ENCODE measurements at regions not wholly inside any gene's neighbourhood (a gene's known extent, or its start where the extent isn't known, plus 50 kb on each side); places are given as distances from the start of the nearest gene placed in this dataset.

- intact Hi-C loops (cut with DNase I; ENCODE audit: low total_unique reads) = no loop called here
- no peaks in the 10 kb centered on the region for H3K4me1 ChIP-seq
- H3K9me3 ChIP-seq = no peaks in the 10 kb centered on the region
- DNase-seq = no peak
- H3K27ac ChIP-seq = no peak overlapping the region
- TF ChIP-seq CTCF (IDR thresholded peaks at IDR 0.05) (no peak), POLR2A (IDR thresholded peaks at IDR 0.05) (no peak)
- H3K36me3 ChIP-seq (ENCODE audit: low read depth, missing control alignments) = no peaks in the 10 kb centered on the region
- 55 to 59% methylated on average over 2 of the region's 2 CpGs for WGBS, 2 donors
- H3K4me3 ChIP-seq = no peak overlapping the region
- no peaks in the 10 kb centered on the region for H3K27me3 ChIP-seq
Observed at GRCh38 chr3:154034797-154035330, 86.3 kb upstream of the ARHGEF26 start.

DNA sequence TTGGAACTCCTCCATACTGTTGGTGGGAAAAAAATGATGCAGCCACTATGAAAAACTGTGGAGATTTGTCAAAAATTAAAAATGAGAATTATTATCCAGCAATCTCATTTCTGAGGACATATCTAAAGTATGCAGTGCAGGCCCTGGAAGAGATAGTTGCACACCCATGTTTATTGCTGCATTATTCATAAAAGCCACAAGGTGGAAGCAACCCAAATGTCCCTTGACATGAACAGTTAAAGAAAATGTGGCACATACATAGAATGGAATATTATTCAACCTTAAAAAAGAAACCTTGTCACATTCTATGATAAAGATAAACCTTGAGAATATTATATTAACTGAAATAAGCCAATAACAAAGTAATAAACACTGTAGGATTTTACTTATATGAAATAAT lies 80.9 kb upstream of the ARHGEF26 start:
- Histone ChIP-seq H3K4me1 (no peaks in the 10 kb centered on the region), H3K27ac (no peak overlapping the region), H3K4me3 (no peak overlapping the region), H3K9me3 (no peaks in the 10 kb centered on the region), H3K27me3 (no peaks in the 10 kb centered on the region), H3K36me3 (ENCODE audit: low read depth, missing control alignments) (no peaks in the 10 kb centered on the region)
- TF ChIP-seq CTCF (IDR thresholded peaks at IDR 0.05) = peak in 1 of 3 experiments; percentile 19
- TF ChIP-seq POLR2A (IDR thresholded peaks at IDR 0.05) = no peak
- DNase-seq = no peak
- intact Hi-C loops (cut with DNase I; ENCODE audit: low total_unique reads) = no loop called here

GRCh38 chr3:154044671-154045070 lies 76.5 kb upstream of the ARHGEF26 start:
- intact Hi-C loops (cut with DNase I; ENCODE audit: low total_unique reads) = no loop called here

DNA sequence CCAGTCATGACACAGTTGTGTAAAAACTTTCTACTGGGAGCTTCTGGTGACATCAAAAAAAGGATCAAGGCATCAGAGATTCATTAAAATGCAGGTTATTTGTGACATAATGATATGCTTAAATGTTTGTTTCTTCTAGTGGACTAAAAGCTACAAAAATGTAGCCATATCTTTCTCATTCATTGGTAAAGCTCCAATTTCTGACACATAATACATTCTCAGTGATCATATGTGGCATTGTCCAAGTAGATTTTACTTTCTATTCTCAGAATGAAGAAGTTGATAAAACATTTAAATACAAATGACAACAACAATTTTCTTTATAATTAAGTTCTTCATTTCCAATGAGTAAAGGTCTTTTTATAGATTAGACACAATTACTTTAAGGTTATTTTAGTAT lies 71.0 kb upstream of the ARHGEF26 start:
- TF ChIP-seq CTCF (IDR thresholded peaks at IDR 0.05) (no peak), POLR2A (IDR thresholded peaks at IDR 0.05) (no peak)
- intact Hi-C loops (cut with DNase I; ENCODE audit: low total_unique reads) = no loop called here
- Histone ChIP-seq H3K4me1 (no peaks in the 10 kb centered on the region), H3K27ac (no peak overlapping the region), H3K36me3 (ENCODE audit: low read depth, missing control alignments) (no peaks in the 10 kb centered on the region), H3K4me3 (no peak overlapping the region), H3K27me3 (no peaks in the 10 kb centered on the region), H3K9me3 (no peaks in the 10 kb centered on the region)
- no peak for DNase-seq

More at GRCh38 chr3:154044671-154045070, 76.5 kb upstream of the ARHGEF26 start:
- Histone ChIP-seq H3K27ac (no peak overlapping the region), H3K36me3 (ENCODE audit: low read depth, missing control alignments) (no peaks in the 10 kb centered on the region), H3K27me3 (no peaks in the 10 kb centered on the region), H3K4me3 (no peak overlapping the region), H3K4me1 (no peaks in the 10 kb centered on the region), H3K9me3 (no peaks in the 10 kb centered on the region)
- TF ChIP-seq CTCF (IDR thresholded peaks at IDR 0.05) = no peak
- no peak for TF ChIP-seq POLR2A (IDR thresholded peaks at IDR 0.05)
- DNase-seq = no peak
- 88 to 89% methylated on average over 2 of the region's 2 CpGs for WGBS, 2 donors

DNA sequence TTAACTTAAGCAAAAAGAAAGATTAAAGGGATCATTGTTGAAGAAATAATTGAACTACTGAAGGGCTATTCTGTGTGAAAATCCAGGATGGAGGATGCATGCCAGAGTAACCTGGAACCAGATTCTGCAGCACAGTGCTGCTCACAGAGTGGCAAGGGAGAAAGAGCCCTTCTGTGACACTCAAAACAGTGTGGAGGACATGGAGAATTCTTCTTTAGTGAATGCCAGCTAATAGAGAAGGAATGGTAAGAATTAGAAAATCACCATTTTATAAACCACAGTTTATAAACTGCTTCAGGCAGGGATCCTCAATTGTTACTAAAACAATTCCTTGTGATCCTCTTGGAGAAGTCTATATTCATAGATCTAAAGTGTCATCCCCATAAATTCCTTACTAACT lies 70.4 kb upstream of the ARHGEF26 start:
- no peaks in the 10 kb centered on the region for H3K4me1 ChIP-seq
- DNase-seq = no peak
- H3K4me3 ChIP-seq = no peak overlapping the region
- H3K36me3 ChIP-seq (ENCODE audit: low read depth, missing control alignments) = no peaks in the 10 kb centered on the region
- TF ChIP-seq POLR2A (IDR thresholded peaks at IDR 0.05) = no peak
- TF ChIP-seq CTCF (IDR thresholded peaks at IDR 0.05) = no peak
- H3K9me3 ChIP-seq = no peaks in the 10 kb centered on the region
- H3K27ac ChIP-seq = no peak overlapping the region
- H3K27me3 ChIP-seq = no peaks in the 10 kb centered on the region
- intact Hi-C loops (cut with DNase I; ENCODE audit: low total_unique reads) = no loop called here

All from testis (tissue), 2 donors.